GM08714 (cell line): ENCODE measurements at regions not wholly inside any gene's neighbourhood (a gene's known extent, or its start where the extent isn't known, plus 50 kb on each side); places are given as distances from the start of the nearest gene placed in this dataset.

Experiments used
- H3K4me3 ChIP-seq: fragments of 200-500 bp; sonication (Bioruptor generic); 2 replicates; pipeline ENCODE4 v1.5.1; 2014; ENCODE audit warnings: mild to moderate bottlenecking, low read length, inconsistent platforms
- ZNF274 ChIP-seq: IDR thresholded peaks from 2 replicates; pipeline ENCODE4 v1.6.1; 2012; ENCODE audit warnings: mild to moderate bottlenecking, low read depth, low read length

- TF ChIP-seq ZNF274 = no peak
- H3K4me3 ChIP-seq = no peak overlapping the region
Measured at GRCh38 chr4:181529537-181529936, 713.7 kb upstream of the TENM3 start.

GRCh38 chr4:181536196-181536746 is 706.9 kb upstream of the TENM3 start:
- TF ChIP-seq ZNF274 = no peak
- H3K4me3 ChIP-seq = no peak overlapping the region

GRCh38 chr4:181536811-181537434 is 706.3 kb upstream of the TENM3 start:
- no peak overlapping the region for H3K4me3 ChIP-seq
- no peak for TF ChIP-seq ZNF274

- no peak overlapping the region for H3K4me3 ChIP-seq
- no peak for TF ChIP-seq ZNF274
Measured at GRCh38 chr4:181538431-181538830, 704.8 kb upstream of the TENM3 start.

- TF ChIP-seq ZNF274 = no peak
- H3K4me3 ChIP-seq = no peak overlapping the region
Measured at GRCh38 chr4:181541396-181541795, 701.8 kb upstream of the TENM3 start.

- H3K4me3 ChIP-seq = no peak overlapping the region
- TF ChIP-seq ZNF274 = no peak
Measured at GRCh38 chr4:181548873-181549575, 694.2 kb upstream of the TENM3 start.

GRCh38 chr4:181549576-181550188 is 693.5 kb upstream of the TENM3 start:
- H3K4me3 ChIP-seq = no peak overlapping the region
- no peak for TF ChIP-seq ZNF274

GRCh38 chr4:181550381-181550780 is 692.8 kb upstream of the TENM3 start:
- no peak for TF ChIP-seq ZNF274
- H3K4me3 ChIP-seq = no peak overlapping the region

- no peak overlapping the region for H3K4me3 ChIP-seq
Measured at GRCh38 chr4:181559637-181560036, 683.6 kb upstream of the TENM3 start.

GRCh38 chr4:181562399-181562798 is 680.8 kb upstream of the TENM3 start:
- H3K4me3 ChIP-seq = no peak overlapping the region
- TF ChIP-seq ZNF274 = no peak

More at GRCh38 chr4:181559637-181560036, 683.6 kb upstream of the TENM3 start:
- TF ChIP-seq ZNF274 = no peak

GRCh38 chr4:181564625-181565024 is 678.6 kb upstream of the TENM3 start:
- TF ChIP-seq ZNF274 = no peak
- H3K4me3 ChIP-seq = no peak overlapping the region

GRCh38 chr4:181566490-181566889 is 676.7 kb upstream of the TENM3 start:
- TF ChIP-seq ZNF274 = no peak
- no peak overlapping the region for H3K4me3 ChIP-seq

- no peak overlapping the region for H3K4me3 ChIP-seq
- no peak for TF ChIP-seq ZNF274
Measured at GRCh38 chr4:181569553-181569952, 673.6 kb upstream of the TENM3 start.

- no peak overlapping the region for H3K4me3 ChIP-seq
- no peak for TF ChIP-seq ZNF274
Measured at GRCh38 chr4:181578911-181579310, 664.3 kb upstream of the TENM3 start.

- TF ChIP-seq ZNF274 = no peak
Measured at GRCh38 chr4:181579486-181579885, 663.7 kb upstream of the TENM3 start.

More at GRCh38 chr4:181579486-181579885, 663.7 kb upstream of the TENM3 start:
- no peak overlapping the region for H3K4me3 ChIP-seq
